Body of pancreas (tissue), 4 donors: ENCODE measurements at regions not wholly inside any gene's neighbourhood (a gene's known extent, or its start where the extent isn't known, plus 50 kb on each side); places are given as distances from the start of the nearest gene placed in this dataset.

Experiments used
- CTCF ChIP-seq, 7 experiments: fragments of 450-650 bp in 4 of 7; fragments of 200-600 bp in 3 of 7; sonication (generic) in 3 of 7; IDR thresholded peaks; one replicate each; pipeline ENCODE4 v1.5.1; 2016 to 2019; ENCODE audit warnings: antibody characterized with exemption in 7 of 7
- POLR2A ChIP-seq, 3 donors: fragments of 450-650 bp; IDR thresholded peaks; one replicate each; pipeline ENCODE4 v1.6.1; 2016; ENCODE audit warnings: antibody characterized with exemption in 3 of 3, mild to moderate bottlenecking in 2 of 3

- TF ChIP-seq POLR2A (IDR thresholded peaks at IDR 0.05) (no peak), CTCF (IDR thresholded peaks at IDR 0.05) (no peak)
These were observed 241.6 kb upstream of the NOVA1 start for GRCh38 chr14:26839481-26839880.
